HG02943 (cell line): ENCODE measurements at regions not wholly inside any gene's neighbourhood (a gene's known extent, or its start where the extent isn't known, plus 50 kb on each side); places are given as distances from the start of the nearest gene placed in this dataset.
"Not testable (repeated sequence)": the region's sequence is repeated elsewhere in the genome, so short reads cannot be mapped to it uniquely, and the experiment has no call there.

Experiments
- ATAC-seq: cut with Tn5 transposase; IDR thresholded peaks from one replicate; pipeline ENCODE4 v1.9.1; 2021; ENCODE audit warnings: mild to moderate bottlenecking, low read depth, moderate library complexity; ENCODE audit not compliant: unreplicated experiment

- ATAC-seq, result no peak
Measured at GRCh38 chr1:166488327-166488726, 321.5 kb upstream of the FAM78B start.

GRCh38 chr1:166489356-166489669, 322.5 kb upstream of the FAM78B start:
- ATAC-seq, result no peak

DNA sequence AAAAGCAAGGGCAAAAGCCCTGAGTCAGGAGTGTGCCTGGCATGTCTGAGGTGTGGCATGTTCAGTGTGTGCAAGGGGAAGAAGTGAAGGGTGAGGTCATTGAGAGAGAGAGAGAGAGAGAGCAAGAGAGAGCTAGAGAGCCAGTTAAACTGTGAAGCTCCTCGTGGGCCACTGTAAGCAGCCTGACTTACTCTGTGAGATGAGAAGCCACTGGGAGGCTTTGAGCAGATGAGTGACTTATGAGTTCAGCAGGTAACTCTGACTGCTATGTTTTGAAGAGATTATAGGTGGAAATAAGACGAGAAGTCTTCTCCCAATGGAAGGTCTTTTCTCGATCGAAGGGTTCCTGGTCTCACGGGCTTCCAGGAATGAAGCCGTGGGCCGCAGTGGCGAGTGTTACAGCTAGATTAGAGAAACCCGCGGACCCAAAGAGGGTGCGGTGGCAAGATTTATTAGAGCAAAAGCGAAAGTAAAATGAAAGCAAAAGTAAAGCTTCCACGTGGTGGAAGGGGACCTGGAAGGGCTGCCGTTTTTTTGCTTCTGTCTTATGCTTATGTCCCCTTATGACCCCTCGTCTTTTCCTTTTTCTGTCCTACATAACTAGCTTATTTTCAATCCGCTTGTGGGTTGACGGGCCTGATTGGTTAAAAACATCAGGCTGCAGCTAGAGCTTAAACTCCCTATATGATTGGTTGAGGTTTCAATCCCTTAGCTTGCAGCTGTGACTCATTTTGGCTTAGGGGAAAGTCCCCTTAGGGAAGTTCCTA, 323.1 kb upstream of the FAM78B start:
- peak; percentile 73 for ATAC-seq

- ATAC-seq, result no peak
Measured at GRCh38 chr1:166490437-166490991, 323.7 kb upstream of the FAM78B start.

GRCh38 chr1:166493765-166494164, 327.0 kb upstream of the FAM78B start:
- not testable (repeated sequence) for ATAC-seq

- no peak for ATAC-seq
Measured at GRCh38 chr1:166507347-166507746, 331.9 kb upstream of the POGK start.

GRCh38 chr1:166511761-166512160, 327.5 kb upstream of the POGK start:
- no peak for ATAC-seq

DNA sequence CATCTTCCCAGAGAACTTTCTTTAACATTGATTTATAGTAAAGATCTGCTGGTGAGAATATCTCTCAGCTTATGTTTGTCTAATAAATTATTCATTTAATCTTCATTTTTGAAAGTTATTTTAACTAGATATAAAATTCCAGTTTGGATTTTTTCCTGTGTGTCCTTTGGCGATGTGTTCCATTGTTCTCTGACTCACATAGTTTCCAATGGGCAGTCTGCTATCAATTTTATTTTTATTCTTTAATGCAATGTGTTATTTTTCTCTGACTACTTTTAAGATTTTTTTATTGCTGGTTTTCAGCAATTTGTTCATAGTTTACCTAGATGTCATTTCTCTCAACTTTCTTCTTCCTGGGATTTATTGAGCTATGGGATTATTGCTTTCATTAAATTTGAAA, 325.2 kb upstream of the POGK start:
- ATAC-seq, result no peak

- no peak for ATAC-seq
Measured at GRCh38 chr1:166527752-166528151, 311.5 kb upstream of the POGK start.

GRCh38 chr1:166538646-166539045, 300.6 kb upstream of the POGK start:
- ATAC-seq, result no peak

DNA sequence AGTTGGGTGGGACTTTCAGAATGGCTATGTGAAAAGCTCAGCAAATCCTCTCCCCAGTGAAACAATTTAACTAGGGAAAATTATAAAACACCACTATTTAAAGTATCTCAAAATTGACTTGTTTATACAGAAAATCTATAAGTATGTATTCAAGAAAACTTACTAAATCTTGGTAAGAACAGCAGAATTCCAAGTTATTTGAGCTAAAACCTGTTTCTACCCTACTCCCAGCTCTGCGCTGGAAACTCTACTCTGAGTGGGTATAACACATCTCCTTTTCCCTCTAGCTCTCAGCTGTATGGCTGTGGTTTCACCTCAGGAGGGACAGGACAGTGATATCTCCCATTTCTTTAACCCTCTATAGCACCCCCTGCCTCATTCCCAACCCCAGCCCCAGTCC, 295.2 kb upstream of the POGK start:
- ATAC-seq, result no peak

GRCh38 chr1:166544561-166544960, 294.7 kb upstream of the POGK start:
- no peak for ATAC-seq

DNA sequence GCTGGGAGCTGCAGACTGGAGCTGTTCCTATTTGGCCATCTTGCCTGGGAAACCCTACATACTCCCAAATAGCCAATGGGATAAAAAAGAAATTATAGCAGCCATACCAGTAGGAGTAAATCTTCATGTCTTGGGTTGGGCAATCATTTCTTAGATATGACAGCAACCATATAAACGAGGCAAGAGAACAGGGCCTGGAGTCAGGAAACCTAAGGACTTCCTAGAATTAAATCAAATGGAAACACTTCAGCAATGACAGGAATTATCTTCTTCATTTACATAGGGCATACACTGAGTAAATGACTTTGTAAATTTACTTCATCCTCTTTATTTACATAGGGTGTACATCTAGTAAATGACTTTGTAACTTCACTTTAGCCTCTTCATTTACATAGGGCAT, 286.6 kb upstream of the POGK start:
- no peak for ATAC-seq

DNA sequence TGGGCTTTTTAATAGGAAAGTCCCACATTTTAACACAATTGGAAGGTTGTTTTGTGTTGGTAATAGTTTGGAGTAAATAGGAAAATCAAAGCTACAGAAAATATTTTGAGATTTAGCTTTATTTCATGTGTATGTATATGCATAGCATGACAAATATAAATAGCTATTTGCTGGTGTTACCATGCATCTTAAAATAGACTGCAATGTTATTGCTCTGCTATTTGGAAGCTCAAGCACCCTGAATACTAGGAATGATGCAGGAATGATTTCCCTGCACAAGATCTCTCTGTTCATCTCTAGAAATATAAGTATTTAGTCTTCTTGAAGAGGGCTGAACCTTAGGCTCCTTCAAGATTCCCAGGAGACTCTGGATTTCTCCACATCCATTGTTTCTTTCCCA, 268.3 kb upstream of the POGK start:
- no peak for ATAC-seq

- ATAC-seq, result no peak
Measured at GRCh38 chr1:166573199-166573598, 266.1 kb upstream of the POGK start.

GRCh38 chr1:166579557-166580501, 259.4 kb upstream of the POGK start:
- no peak for ATAC-seq

- ATAC-seq, result no peak
Measured at GRCh38 chr1:166588741-166589140, 250.5 kb upstream of the POGK start.

GRCh38 chr1:166590161-166590560, 249.1 kb upstream of the POGK start:
- no peak for ATAC-seq

DNA sequence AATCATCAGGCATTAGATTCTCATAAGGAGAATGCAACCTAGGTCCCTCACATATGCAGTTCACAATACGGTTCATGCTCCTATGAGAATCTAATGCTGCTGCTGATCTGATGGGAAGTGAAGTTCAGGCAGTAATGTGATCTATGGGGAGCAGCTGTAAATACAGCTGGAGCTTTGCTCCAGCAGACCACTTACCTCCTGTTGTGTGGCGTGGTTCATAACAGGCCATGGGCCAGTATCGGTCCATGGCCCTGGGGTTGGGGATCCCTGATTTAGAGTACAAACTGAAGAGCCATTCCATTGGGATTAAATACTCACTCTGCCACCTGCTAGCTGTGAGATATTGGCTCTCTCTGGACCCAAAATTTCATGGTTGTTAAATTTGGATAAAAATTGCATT, 244.6 kb upstream of the POGK start:
- no peak for ATAC-seq

GRCh38 chr1:166597516-166597915, 241.8 kb upstream of the POGK start:
- ATAC-seq, result no peak

DNA sequence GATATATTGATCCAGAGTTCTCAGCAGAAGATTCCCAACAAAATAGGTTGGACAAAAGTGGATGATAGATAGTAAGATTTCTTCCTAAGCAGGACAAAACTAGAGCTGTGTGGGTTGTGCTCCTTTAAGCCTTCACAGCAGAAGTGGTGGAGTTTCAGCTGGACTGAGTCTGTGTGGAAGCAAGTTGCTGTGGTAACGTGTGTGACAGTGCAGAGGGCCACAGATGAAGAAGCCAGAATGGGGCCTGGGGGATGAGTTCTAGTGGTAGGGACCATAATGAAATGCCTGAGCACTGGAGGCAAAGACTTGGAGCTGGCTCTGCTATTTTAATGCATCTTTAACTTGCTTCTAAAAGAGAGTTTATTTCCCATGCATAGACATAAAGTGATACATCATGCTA, 238.7 kb upstream of the POGK start:
- ATAC-seq, result no peak
